Keratinocyte (primary cell): ENCODE measurements at regions not wholly inside any gene's neighbourhood (a gene's known extent, or its start where the extent isn't known, plus 50 kb on each side); places are given as distances from the start of the nearest gene placed in this dataset.

Experiments
- DNase-seq: peaks from one replicate; pipeline ENCODE4 v3.0.0-alpha.2; 2011; ENCODE audit warnings: low read depth, missing footprints, low spot score
- FAIRE-seq: peaks from 2 replicates; lab custom pipeline; 2011; peaks lifted over from hg19 to GRCh38; lab: Jason Lieb, UNC
- H2AFZ ChIP-seq: 2 replicates; pipeline ENCODE4 v1.6.0; 2012; ENCODE audit warnings: low read length, control low read depth, inconsistent platforms; ENCODE audit not compliant: control insufficient read depth
- H3K27ac ChIP-seq: 2 replicates; pipeline ENCODE4 v1.5.1; 2011; ENCODE audit warnings: low read length; ENCODE audit not compliant: control insufficient read depth, insufficient read depth
- H3K27me3 ChIP-seq: 3 replicates; pipeline ENCODE4 v1.6.0; 2011; ENCODE audit warnings: low read length; ENCODE audit not compliant: control insufficient read depth, insufficient read depth; ENCODE audit errors: extremely low read depth
- H3K36me3 ChIP-seq, 2 experiments: 2 replicates in 1 of 2; 3 replicates in 1 of 2; pipeline ENCODE4 v1.5.1; 2011; ENCODE audit warnings: low read length in 2 of 2, mild to moderate bottlenecking in 1 of 2; ENCODE audit not compliant: control insufficient read depth in 2 of 2, insufficient read depth in 2 of 2; ENCODE audit errors: extremely low read depth in 1 of 2
- H3K4me1 ChIP-seq: 3 replicates; pipeline ENCODE4 v1.5.1; 2011; ENCODE audit warnings: low read length; ENCODE audit not compliant: control insufficient read depth, insufficient read depth; ENCODE audit errors: extremely low read depth
- H3K4me2 ChIP-seq: 3 replicates; pipeline ENCODE4 v1.6.0; 2011; ENCODE audit warnings: low read depth, low read length; ENCODE audit not compliant: control insufficient read depth, insufficient read depth; ENCODE audit errors: extremely low read depth
- H3K4me3 ChIP-seq, 3 experiments: fragments of 200-600 bp in 1 of 3; sonication (generic) in 1 of 3; 2 replicates in 2 of 3; 3 replicates in 1 of 3; pipeline ENCODE4 v1.5.1; 2011 to 2016; ENCODE audit warnings: low read length in 3 of 3, mild to moderate bottlenecking in 3 of 3, control low read depth in 2 of 3, inconsistent platforms in 1 of 3, low read depth in 1 of 3, mixed read lengths in 1 of 3, mixed run types in 1 of 3, moderate library complexity in 1 of 3; ENCODE audit not compliant: control insufficient read depth in 2 of 3, insufficient read depth in 2 of 3; ENCODE audit errors: extremely low read depth in 1 of 3
- H3K79me2 ChIP-seq: 2 replicates; pipeline ENCODE4 v1.6.0; 2012; ENCODE audit warnings: low read length; ENCODE audit not compliant: control insufficient read depth, insufficient read depth
- H3K9ac ChIP-seq: 3 replicates; pipeline ENCODE4 v1.6.0; 2011; ENCODE audit warnings: low read length; ENCODE audit not compliant: control insufficient read depth, insufficient read depth; ENCODE audit errors: extremely low read depth
- H3K9me1 ChIP-seq: 3 replicates; pipeline ENCODE4 v1.6.0; 2011; ENCODE audit warnings: low read length; ENCODE audit not compliant: control insufficient read depth, insufficient read depth; ENCODE audit errors: extremely low read depth
- H3K9me3 ChIP-seq: 2 replicates; pipeline ENCODE4 v1.5.1; 2012; ENCODE audit warnings: low read depth, low read length; ENCODE audit not compliant: control insufficient read depth
- H4K20me1 ChIP-seq: 3 replicates; pipeline ENCODE4 v1.6.0; 2011; ENCODE audit warnings: low read length; ENCODE audit not compliant: control insufficient read depth, insufficient read depth; ENCODE audit errors: extremely low read depth
- EZH2 ChIP-seq: IDR thresholded peaks from one replicate; pipeline ENCODE4 v1.6.1; 2012; ENCODE audit warnings: inconsistent platforms, mild to moderate bottlenecking, low read length, moderate library complexity
- dilution Hi-C: fragments of 300-500 bp; cut with MboI; formaldehyde crosslinking; loops from one replicate; pipeline ENCODE4 v1.7.0; 2020; ENCODE audit warnings: low sequenced_read_pairs; ENCODE audit not compliant: extremely low pct_ligation_motif_present
- TF ChIP-seq, protein P1 (sequence below), 3 experiments: IDR thresholded peaks in 1 of 3; conservative IDR thresholded peaks in 1 of 3; optimal IDR thresholded peaks in 1 of 3; 2 replicates in 2 of 3; 3 replicates in 1 of 3; pipeline versions ENCODE3 to v1.5.1; 2011; ENCODE audit warnings: low read length in 3 of 3, mild to moderate bottlenecking in 3 of 3, moderate library complexity in 2 of 3, control low read depth in 1 of 3, inconsistent platforms in 1 of 3; ENCODE audit not compliant: insufficient read depth in 2 of 3; ENCODE audit errors: extremely low read depth in 1 of 3

DNA sequence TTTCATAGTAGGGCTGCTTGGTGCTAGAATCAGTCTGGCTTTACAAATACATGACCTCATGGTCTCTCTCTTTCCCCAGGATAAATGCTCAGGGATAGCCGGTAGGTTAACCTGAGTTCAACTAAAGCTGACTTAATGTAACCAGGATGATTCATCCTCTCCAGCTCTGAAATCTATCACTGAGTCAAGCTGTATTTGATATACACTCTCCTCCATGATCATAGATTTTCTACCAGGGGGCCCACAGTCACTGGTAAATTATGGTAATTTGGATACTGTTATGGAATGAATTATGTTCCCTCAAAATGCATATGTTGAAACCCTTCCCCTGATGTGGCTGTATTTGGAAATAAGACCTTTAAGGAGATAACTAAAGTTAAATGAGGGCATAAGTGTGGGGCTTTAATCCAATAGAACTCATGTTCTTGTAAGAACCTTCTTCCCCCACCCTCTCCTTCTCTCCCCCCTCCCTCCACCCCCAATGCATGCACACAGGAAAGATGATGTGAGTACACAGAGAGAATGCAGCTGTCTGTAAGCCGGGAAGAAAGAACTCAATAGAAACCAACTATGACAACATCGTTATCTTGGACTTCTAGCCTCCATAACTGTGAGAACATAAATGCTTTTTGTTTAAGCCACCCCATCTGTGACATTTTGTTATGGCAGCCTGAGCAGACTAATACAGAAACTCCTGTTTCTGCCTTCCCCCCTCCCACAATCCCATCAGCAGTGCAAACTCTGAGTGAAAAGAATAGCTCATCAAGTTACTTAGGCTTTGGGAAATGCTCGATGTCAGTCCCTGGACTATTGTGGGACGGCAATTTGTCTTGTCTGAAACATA lies 134.9 kb upstream of the KYNU start:
- no peaks in the 10 kb centered on the region for H3K9me1 ChIP-seq
- no peak for TF ChIP-seq EZH2
- TF ChIP-seq, protein P1, sequence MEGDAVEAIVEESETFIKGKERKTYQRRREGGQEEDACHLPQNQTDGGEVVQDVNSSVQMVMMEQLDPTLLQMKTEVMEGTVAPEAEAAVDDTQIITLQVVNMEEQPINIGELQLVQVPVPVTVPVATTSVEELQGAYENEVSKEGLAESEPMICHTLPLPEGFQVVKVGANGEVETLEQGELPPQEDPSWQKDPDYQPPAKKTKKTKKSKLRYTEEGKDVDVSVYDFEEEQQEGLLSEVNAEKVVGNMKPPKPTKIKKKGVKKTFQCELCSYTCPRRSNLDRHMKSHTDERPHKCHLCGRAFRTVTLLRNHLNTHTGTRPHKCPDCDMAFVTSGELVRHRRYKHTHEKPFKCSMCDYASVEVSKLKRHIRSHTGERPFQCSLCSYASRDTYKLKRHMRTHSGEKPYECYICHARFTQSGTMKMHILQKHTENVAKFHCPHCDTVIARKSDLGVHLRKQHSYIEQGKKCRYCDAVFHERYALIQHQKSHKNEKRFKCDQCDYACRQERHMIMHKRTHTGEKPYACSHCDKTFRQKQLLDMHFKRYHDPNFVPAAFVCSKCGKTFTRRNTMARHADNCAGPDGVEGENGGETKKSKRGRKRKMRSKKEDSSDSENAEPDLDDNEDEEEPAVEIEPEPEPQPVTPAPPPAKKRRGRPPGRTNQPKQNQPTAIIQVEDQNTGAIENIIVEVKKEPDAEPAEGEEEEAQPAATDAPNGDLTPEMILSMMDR (optimal IDR thresholded peaks at IDR 0.05 in 1 of 3, IDR thresholded peaks at IDR 0.05 in 1 of 3, conservative IDR thresholded peaks at IDR 0.05 in 1 of 3; ENCODE audit: extremely low read depth in 1 of 3, insufficient read depth in 2 of 3, low read length in 3 of 3), result no peak
- no peak for DNase-seq
- no peak overlapping the region for H3K9ac ChIP-seq
- H4K20me1 ChIP-seq, result no peaks in the 10 kb centered on the region
- no peaks in the 10 kb centered on the region for H3K36me3 ChIP-seq
- FAIRE-seq, result no peak
- dilution Hi-C loops, result no loop called here
- no peak overlapping the region for H3K4me2 ChIP-seq
- H3K4me1 ChIP-seq, result no peaks in the 10 kb centered on the region
- no peaks in the 10 kb centered on the region for H3K27me3 ChIP-seq
- no peak overlapping the region for H3K27ac ChIP-seq
- no peaks in the 10 kb centered on the region for H3K9me3 ChIP-seq
- no peak overlapping the region for H2AFZ ChIP-seq
- no peak overlapping the region for H3K4me3 ChIP-seq
- no peaks in the 10 kb centered on the region for H3K79me2 ChIP-seq

DNA sequence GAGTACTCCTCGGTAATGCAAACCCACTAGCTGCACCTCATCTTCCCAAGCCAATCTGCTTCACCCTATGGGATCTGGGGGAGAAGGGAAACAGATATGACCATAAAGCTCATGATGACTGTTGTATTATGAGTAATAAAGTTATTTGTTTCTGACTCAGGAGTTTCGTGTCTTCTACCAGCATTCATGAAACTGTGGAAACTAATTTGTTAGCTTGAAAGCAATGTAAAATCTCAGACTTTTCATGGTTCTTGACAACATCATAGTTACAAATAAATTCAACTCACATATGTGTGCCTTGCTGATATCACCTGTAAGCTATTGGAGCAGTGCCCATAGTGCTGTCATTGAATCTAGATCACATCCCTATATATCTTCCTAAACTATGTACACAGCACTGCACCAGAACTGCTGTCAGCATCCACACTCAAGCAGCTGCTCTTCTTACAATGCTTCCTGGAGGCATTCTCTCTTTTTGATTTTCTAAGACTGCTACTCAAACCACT lies 135.6 kb upstream of the KYNU start:
- no peak for DNase-seq
- no peaks in the 10 kb centered on the region for H4K20me1 ChIP-seq
- H3K4me2 ChIP-seq, result no peak overlapping the region

More for the DNA sequence above, 135.6 kb upstream of the KYNU start:
- dilution Hi-C loops, result no loop called here
- Histone ChIP-seq H3K9me3 (no peaks in the 10 kb centered on the region), H3K9me1 (no peaks in the 10 kb centered on the region), H2AFZ (no peak overlapping the region), H3K27ac (no peak overlapping the region), H3K36me3 (no peaks in the 10 kb centered on the region), H3K4me1 (no peaks in the 10 kb centered on the region), H3K4me3 (no peak overlapping the region), H3K27me3 (no peaks in the 10 kb centered on the region), H3K79me2 (no peaks in the 10 kb centered on the region), H3K9ac (no peak overlapping the region)
- TF ChIP-seq, protein P1 (optimal IDR thresholded peaks at IDR 0.05 in 1 of 3, IDR thresholded peaks at IDR 0.05 in 1 of 3, conservative IDR thresholded peaks at IDR 0.05 in 1 of 3; ENCODE audit: extremely low read depth in 1 of 3, insufficient read depth in 2 of 3, low read length in 3 of 3), result no peak
- no peak for TF ChIP-seq EZH2
- no peak for FAIRE-seq
